ENCODE measurements at regions not wholly inside any gene's neighbourhood (a gene's known extent, or its start where the extent isn't known, plus 50 kb on each side); places are given as distances from the start of the nearest gene placed in this dataset.

- no peak for TF ChIP-seq CTCF (IDR thresholded peaks at IDR 0.05)
- no peak for TF ChIP-seq POLR2A (IDR thresholded peaks at IDR 0.05)
Observed at GRCh38 chr21:28375708-28376385, 616.8 kb downstream of the LTN1 start.

All from suprapubic skin (tissue), 3 donors.